Stimulated activated naive CD4-positive, alpha-beta T cell treated with Interleukin-2 at 50 U/mL for 16 hours (primary cell): ENCODE measurements at regions not wholly inside any gene's neighbourhood (a gene's known extent, or its start where the extent isn't known, plus 50 kb on each side); places are given as distances from the start of the nearest gene placed in this dataset.

Experiments used
- DNase-seq: peaks from one replicate; lab custom pipeline; 2025; lab: John Stamatoyannopoulos, UW

- no peak for DNase-seq
These were observed 295.8 kb downstream of the SP3 start for GRCh38 chr2:173669271-173669853.

GRCh38 chr2:173669888-173670287, 295.3 kb downstream of the SP3 start:
- no peak for DNase-seq

GRCh38 chr2:173672573-173673340, 292.4 kb downstream of the SP3 start:
- no peak for DNase-seq

- no peak for DNase-seq
These were observed 291.5 kb downstream of the SP3 start for GRCh38 chr2:173673640-173674039.

GRCh38 chr2:173676647-173677046, 288.5 kb downstream of the SP3 start:
- DNase-seq, result no peak

- no peak for DNase-seq
These were observed 287.0 kb downstream of the SP3 start for GRCh38 chr2:173678186-173678585.

GRCh38 chr2:173680574-173680973, 284.6 kb downstream of the SP3 start:
- no peak for DNase-seq

- DNase-seq, result no peak
These were observed 283.1 kb downstream of the SP3 start for GRCh38 chr2:173681881-173682650.

GRCh38 chr2:173684896-173685459, 280.2 kb downstream of the SP3 start:
- no peak for DNase-seq

GRCh38 chr2:173690349-173690748, 274.8 kb downstream of the SP3 start:
- no peak for DNase-seq

- no peak for DNase-seq
These were observed 273.1 kb downstream of the SP3 start for GRCh38 chr2:173692068-173692467.

GRCh38 chr2:173693044-173693589, 272.1 kb downstream of the SP3 start:
- DNase-seq, result no peak

GRCh38 chr2:173696274-173696673, 268.9 kb downstream of the SP3 start:
- DNase-seq, result no peak

GRCh38 chr2:173697929-173698328, 267.2 kb downstream of the SP3 start:
- DNase-seq, result no peak

GRCh38 chr2:173705656-173706055, 259.5 kb downstream of the SP3 start:
- no peak for DNase-seq

GRCh38 chr2:173706936-173707335, 258.2 kb downstream of the SP3 start:
- no peak for DNase-seq

GRCh38 chr2:173708806-173709205, 256.4 kb downstream of the SP3 start:
- no peak for DNase-seq

- DNase-seq, result no peak
These were observed 253.4 kb downstream of the SP3 start for GRCh38 chr2:173711816-173712215.

- DNase-seq, result no peak
These were observed 251.1 kb downstream of the SP3 start for GRCh38 chr2:173713904-173714555.

GRCh38 chr2:173715441-173715840, 249.7 kb downstream of the SP3 start:
- DNase-seq, result no peak

GRCh38 chr2:173716458-173717052, 248.6 kb downstream of the SP3 start:
- DNase-seq, result no peak

- no peak for DNase-seq
These were observed 245.7 kb downstream of the SP3 start for GRCh38 chr2:173719471-173719870.
